ENCODE measurements at regions not wholly inside any gene's neighbourhood (a gene's known extent, or its start where the extent isn't known, plus 50 kb on each side); places are given as distances from the start of the nearest gene placed in this dataset.

DNA sequence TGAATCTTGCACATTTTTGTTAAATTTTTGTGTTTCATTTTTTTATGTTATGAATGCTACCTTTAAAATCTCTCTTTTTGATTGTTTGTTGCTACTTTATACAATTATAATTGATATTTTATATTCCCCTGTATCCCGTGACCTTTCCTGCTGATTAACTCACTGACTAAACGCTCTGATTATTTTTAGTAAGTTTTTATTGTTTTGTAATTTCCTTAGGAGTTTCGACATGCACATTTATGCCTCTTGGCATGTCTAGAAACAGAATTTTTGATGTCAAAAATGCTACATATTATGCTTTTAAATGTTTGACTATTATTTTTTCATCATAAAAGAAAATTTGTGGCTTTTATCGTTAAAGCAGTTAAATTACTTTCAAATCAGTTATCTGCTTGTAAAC is 1131.6 kb upstream of the TMEFF2 start:
- TF ChIP-seq, protein P1, sequence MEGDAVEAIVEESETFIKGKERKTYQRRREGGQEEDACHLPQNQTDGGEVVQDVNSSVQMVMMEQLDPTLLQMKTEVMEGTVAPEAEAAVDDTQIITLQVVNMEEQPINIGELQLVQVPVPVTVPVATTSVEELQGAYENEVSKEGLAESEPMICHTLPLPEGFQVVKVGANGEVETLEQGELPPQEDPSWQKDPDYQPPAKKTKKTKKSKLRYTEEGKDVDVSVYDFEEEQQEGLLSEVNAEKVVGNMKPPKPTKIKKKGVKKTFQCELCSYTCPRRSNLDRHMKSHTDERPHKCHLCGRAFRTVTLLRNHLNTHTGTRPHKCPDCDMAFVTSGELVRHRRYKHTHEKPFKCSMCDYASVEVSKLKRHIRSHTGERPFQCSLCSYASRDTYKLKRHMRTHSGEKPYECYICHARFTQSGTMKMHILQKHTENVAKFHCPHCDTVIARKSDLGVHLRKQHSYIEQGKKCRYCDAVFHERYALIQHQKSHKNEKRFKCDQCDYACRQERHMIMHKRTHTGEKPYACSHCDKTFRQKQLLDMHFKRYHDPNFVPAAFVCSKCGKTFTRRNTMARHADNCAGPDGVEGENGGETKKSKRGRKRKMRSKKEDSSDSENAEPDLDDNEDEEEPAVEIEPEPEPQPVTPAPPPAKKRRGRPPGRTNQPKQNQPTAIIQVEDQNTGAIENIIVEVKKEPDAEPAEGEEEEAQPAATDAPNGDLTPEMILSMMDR (IDR thresholded peaks at IDR 0.05; ENCODE audit: insufficient read depth, low read length), result no peak
- H3K4me3 ChIP-seq (ENCODE audit: low read depth, low read length), result no peak overlapping the region
- no peak for DNase-seq (ENCODE audit: low read depth)

- TF ChIP-seq, protein P1 (IDR thresholded peaks at IDR 0.05; ENCODE audit: insufficient read depth, low read length), result no peak
- H3K4me3 ChIP-seq (ENCODE audit: low read depth, low read length), result no peak overlapping the region
- no peak for DNase-seq (ENCODE audit: low read depth)
Measured at GRCh38 chr2:193315428-193316091, 1120.8 kb upstream of the TMEFF2 start.

DNA sequence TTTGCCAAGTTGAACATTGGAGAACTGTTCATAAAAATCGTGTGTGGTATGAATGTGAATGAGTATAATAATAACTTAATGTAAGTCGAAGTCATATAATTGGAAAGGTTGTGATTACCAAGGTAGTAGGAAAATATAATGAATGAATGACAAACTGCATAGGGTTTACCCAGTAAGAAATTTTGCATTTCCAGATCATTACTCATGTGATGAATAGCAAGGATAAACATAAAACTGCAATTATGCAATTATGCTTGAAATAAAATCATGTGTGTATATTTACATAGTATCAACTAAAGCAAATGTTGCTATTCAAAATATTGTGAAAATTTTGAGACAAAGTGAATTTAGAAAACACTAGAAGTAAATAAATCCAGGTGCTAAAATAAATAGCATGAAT is 1108.7 kb upstream of the TMEFF2 start:
- no peak for DNase-seq (ENCODE audit: low read depth)
- H3K4me3 ChIP-seq (ENCODE audit: low read depth, low read length), result no peak overlapping the region
- TF ChIP-seq, protein P1 (IDR thresholded peaks at IDR 0.05; ENCODE audit: insufficient read depth, low read length), result no peak

DNA sequence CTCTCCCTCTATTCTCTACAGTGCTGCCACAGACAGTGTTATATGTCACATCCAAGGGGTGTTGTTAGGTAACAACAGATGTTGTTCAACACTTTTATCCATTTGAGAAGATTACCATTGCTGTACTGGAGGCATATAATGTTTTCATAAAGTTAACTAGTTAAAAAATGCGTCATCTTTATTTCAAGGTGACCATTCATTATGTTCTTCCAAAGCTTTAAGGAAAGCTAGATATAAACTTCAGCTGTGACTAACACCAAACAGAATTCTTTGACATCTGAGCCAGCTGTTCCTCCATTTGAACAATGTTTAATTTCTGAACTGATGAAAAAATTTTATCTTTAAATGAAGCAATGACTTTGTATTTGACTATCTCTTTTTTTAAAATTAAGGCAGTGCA is 1099.6 kb upstream of the TMEFF2 start:
- TF ChIP-seq, protein P1 (IDR thresholded peaks at IDR 0.05; ENCODE audit: insufficient read depth, low read length), result no peak
- H3K4me3 ChIP-seq (ENCODE audit: low read depth, low read length), result no peak overlapping the region
- DNase-seq (ENCODE audit: low read depth), result no peak

DNA sequence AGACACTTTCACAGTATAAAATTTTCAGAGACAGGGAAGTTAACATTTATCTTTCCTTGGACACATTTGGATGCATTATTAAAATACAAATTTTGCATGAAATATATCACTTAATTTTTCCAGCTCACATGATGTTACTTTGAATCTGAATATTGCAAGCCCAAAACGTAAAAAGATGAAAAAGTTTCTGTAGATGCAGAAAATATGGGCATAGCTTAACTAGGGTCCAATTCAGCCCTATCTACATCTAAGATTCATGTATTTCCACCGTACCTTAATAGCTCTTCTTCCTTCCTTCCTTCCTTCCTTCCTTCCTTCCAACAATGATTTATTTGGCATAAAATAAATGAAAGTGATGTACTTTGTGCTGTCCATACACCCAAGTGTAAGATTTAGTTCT is 1084.6 kb upstream of the TMEFF2 start:
- TF ChIP-seq, protein P1 (IDR thresholded peaks at IDR 0.05; ENCODE audit: insufficient read depth, low read length), result no peak
- DNase-seq (ENCODE audit: low read depth), result no peak
- no peak overlapping the region for H3K4me3 ChIP-seq (ENCODE audit: low read depth, low read length)

- TF ChIP-seq, protein P1 (IDR thresholded peaks at IDR 0.05; ENCODE audit: insufficient read depth, low read length), result no peak
- no peak overlapping the region for H3K4me3 ChIP-seq (ENCODE audit: low read depth, low read length)
- no peak for DNase-seq (ENCODE audit: low read depth)
Measured at GRCh38 chr2:193276988-193277387, 1082.3 kb upstream of the TMEFF2 start.

DNA sequence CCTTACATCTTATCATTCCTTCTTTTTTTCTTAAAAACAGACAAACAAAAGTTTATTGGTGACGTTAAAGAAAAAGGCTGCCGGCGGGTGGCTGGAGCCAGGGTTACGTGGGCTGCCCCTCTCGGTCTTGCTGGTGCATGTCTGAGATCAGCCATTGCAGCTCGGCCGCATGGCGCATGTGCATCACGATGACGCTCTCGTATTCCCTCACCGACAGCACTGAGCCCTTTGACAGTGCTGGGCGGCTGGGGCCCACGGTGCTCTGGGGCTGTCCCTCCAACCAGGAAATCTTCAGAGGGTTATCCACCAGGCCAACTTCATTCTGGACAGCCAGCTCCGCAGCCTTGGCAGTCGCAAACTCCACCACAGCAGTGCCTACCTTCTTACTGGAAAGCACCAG is 1081.8 kb upstream of the TMEFF2 start:
- no peak overlapping the region for H3K4me3 ChIP-seq (ENCODE audit: low read depth, low read length)
- TF ChIP-seq, protein P1 (IDR thresholded peaks at IDR 0.05; ENCODE audit: insufficient read depth, low read length), result no peak
- no peak for DNase-seq (ENCODE audit: low read depth)

All from fibroblast of the aortic adventitia (primary cell).